GM18520 (cell line): ENCODE measurements at regions not wholly inside any gene's neighbourhood (a gene's known extent, or its start where the extent isn't known, plus 50 kb on each side); places are given as distances from the start of the nearest gene placed in this dataset.
A peak's percentile ranks its signal among the peaks of the same experiment; 100 is the strongest.

Source experiments
- ATAC-seq: cut with Tn5 transposase; IDR thresholded peaks from one replicate; pipeline ENCODE4 v1.9.1; 2021; ENCODE audit not compliant: unreplicated experiment

GRCh38 chr5:110027527-110028322 is 338.0 kb downstream of the MAN2A1 start:
- ATAC-seq, result no peak

GRCh38 chr5:110031402-110032140 is 341.8 kb downstream of the MAN2A1 start:
- no peak for ATAC-seq

GRCh38 chr5:110032376-110032775 is 342.6 kb downstream of the MAN2A1 start:
- ATAC-seq, result no peak

- no peak for ATAC-seq
These were observed 344.4 kb downstream of the MAN2A1 start for GRCh38 chr5:110034056-110034600.

- ATAC-seq, result no peak
These were observed 348.7 kb downstream of the MAN2A1 start for GRCh38 chr5:110038297-110038997.

GRCh38 chr5:110040178-110040577 is 350.5 kb downstream of the MAN2A1 start:
- no peak for ATAC-seq

- ATAC-seq, result no peak
These were observed 353.3 kb downstream of the MAN2A1 start for GRCh38 chr5:110043025-110043424.

- ATAC-seq, result no peak
These were observed 355.4 kb downstream of the MAN2A1 start for GRCh38 chr5:110045158-110045557.

- no peak for ATAC-seq
These were observed 358.8 kb downstream of the MAN2A1 start for GRCh38 chr5:110048491-110048890.

- ATAC-seq, result no peak
These were observed 360.1 kb downstream of the MAN2A1 start for GRCh38 chr5:110049816-110050215.

GRCh38 chr5:110050640-110051345 is 361.1 kb downstream of the MAN2A1 start:
- ATAC-seq, result no peak

GRCh38 chr5:110053205-110053604 is 363.5 kb downstream of the MAN2A1 start:
- no peak for ATAC-seq

GRCh38 chr5:110053824-110054223 is 364.1 kb downstream of the MAN2A1 start:
- no peak for ATAC-seq

GRCh38 chr5:110054240-110054639 is 364.5 kb downstream of the MAN2A1 start:
- ATAC-seq, result peak; percentile 56

- no peak for ATAC-seq
These were observed 365.6 kb downstream of the MAN2A1 start for GRCh38 chr5:110055302-110055701.

GRCh38 chr5:110056580-110057114 is 366.9 kb downstream of the MAN2A1 start:
- ATAC-seq, result no peak

- no peak for ATAC-seq
These were observed 368.4 kb downstream of the MAN2A1 start for GRCh38 chr5:110058175-110058574.

GRCh38 chr5:110062246-110062645 is 372.5 kb downstream of the MAN2A1 start:
- no peak for ATAC-seq

- ATAC-seq, result no peak
These were observed 374.2 kb downstream of the MAN2A1 start for GRCh38 chr5:110063640-110064602.
